GM19395 (cell line): ENCODE measurements at regions not wholly inside any gene's neighbourhood (a gene's known extent, or its start where the extent isn't known, plus 50 kb on each side); places are given as distances from the start of the nearest gene placed in this dataset.

ENCODE experiments used
- ATAC-seq: cut with Tn5 transposase; IDR thresholded peaks from one replicate; pipeline ENCODE4 v1.9.1; 2021; ENCODE audit warnings: mild to moderate bottlenecking, moderate library complexity; ENCODE audit not compliant: unreplicated experiment

GRCh38 chr13:22047082-22047784, 376.4 kb downstream of the FGF9 start:
- no peak for ATAC-seq

- ATAC-seq, result no peak
These were observed 376.9 kb downstream of the FGF9 start for GRCh38 chr13:22047785-22048104.

DNA sequence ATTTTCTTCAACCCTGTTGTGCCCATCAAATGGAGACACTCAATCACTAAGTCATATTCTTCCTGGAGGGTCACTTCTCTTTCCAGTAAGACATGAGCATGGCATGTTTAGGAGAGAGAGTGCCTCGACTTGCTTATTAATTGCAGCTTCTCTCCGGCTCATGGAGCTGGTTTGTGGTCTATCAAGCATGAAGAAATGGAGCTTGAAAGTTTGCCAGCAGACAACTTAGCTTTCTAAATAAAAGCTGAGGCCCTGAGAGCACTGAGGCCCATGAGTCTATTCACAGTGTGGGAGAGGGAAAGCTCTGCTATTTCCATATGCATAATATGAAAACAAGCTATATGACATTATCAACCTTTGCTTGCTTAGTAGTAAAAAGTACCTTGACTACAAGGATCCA, 378.5 kb downstream of the FGF9 start:
- no peak for ATAC-seq

- no peak for ATAC-seq
These were observed 380.2 kb downstream of the FGF9 start for GRCh38 chr13:22050951-22051563.

DNA sequence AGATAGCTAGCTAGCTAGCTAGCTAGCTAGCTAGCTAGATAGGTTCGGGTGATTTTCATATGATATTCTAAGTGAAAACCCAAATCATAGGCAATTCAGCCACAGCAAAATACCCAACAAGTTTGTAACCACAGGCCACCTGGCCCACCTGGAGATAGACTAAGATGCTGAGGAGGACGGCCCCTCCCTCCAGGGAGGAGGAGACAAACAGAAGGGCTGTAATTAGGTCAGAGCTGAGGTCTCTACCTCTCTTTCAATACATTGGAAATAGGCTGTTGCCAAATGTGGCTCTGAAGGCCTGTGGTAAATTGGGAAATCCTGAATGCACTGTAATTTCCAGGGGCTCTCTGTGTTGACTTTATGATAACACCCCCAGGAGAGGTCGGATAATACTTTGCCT, 382.2 kb downstream of the FGF9 start:
- ATAC-seq, result no peak

DNA sequence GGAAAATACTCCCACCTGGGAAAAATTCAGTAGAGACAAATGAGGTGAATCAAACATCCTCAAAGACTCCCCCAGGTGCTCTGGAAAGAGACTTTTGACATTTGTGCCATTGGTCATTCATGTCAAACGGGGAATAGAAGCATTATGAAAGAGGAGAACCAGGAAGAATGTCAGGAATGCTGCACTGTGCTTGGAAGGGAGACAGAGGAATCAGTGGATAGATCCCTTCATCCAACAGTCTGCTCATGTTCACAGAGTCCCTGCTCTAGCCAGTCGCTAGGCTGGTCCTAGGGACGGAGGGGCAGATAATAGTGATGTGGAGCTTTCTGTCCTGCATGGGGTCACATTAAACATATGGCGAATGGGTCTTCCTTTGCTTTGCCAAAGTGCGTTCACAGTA, 384.4 kb downstream of the FGF9 start:
- no peak for ATAC-seq

DNA sequence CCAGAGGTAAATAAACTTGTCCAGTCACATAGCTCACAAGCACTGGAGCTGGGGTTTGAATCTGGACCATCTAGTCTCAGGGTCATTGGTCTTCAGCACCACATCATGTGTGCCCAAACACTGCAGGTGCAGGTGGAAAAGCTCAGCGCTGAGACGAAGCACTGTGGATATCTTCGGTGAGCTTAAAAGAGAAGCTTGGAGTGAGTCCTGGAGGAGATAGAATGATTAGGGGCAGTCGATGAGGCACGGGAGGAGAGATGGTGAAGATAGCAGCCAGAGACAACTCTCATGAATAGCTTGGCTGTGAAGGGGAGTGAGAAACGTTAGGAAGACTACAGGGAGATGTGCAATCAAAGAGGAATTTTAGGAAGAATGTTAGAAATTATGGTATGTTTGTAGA, 389.3 kb downstream of the FGF9 start:
- no peak for ATAC-seq

DNA sequence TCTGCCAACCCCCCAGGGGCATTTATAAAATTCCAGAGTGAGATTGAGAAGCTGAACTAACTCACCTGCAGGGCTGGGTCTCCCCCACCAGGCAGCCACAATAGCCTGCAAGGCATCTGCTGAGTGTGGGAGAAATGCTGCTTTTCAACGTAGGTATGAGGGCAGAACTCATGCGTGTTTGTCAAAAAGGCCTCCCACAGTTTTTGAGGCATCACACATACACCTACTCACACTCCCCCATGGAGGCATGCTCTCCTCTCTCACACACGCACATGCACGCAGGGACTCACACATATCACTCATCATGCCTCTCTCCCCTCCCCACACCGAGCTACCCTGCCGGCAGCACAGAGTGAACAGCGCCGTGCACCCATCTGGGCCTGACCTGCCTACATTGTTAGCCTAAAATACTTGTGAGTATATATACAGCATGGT, 390.5 kb downstream of the FGF9 start:
- ATAC-seq, result peak; percentile 51

DNA sequence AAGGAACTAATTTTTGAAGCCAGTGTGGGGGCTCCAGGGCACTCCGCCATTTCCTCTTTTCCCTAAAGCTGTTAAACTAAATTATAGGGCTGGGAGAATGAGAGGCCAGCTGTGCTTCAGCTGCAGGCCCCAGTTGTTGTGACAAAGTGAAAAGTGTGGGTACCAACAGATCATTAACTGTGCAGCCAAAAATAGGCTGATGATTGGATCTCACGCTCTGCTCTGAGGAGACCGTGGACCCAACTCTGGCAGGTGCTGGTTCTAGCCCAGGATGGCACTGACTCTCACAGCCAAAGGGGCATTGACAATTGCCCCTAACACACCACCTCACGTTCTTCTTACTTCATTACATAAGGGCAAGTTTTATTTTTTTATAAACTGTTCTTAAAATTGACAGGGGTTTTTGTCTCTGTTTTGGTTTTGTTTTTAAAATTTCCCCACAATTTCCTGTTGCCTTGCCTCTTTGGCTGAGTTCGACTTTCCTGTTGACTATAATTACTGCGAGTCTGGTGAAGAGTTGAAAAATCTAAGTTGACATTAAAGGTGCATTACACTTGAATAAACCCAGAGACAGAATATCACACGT, 391.0 kb downstream of the FGF9 start:
- peak; percentile 86 for ATAC-seq

DNA sequence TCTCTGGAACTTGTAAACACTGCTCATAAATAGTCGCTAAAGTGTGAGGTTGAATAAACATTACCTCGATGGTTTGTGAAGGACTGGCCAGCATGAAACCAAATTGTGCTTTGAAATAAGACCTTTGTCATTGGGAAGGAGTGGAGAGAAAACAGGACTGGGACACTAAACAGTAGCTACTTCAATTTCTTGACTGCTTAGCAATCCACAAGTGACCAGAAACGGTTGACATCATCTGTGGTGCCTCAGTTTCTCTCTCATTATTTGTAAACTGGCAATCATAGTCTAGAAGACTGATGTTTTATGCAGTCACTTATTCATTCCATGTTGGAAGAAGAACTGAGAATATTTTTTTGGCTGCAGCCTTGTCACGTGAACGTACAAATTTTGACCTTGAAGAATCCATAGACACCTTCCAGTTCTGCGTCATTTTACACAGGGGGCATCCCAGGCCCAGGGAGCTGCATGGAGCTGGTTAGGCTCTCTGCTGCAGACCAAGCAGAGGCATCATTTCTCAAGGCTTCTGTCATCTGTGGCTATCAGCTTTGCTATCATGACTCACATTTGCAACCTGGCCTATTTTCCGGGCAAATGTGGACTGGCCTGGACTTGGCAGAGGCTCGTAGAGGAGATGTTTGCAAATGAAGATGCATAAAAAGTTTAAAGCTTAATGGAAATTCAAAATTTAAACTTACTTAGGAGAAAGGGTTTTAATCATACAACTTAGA, 391.8 kb downstream of the FGF9 start:
- ATAC-seq, result no peak

- no peak for ATAC-seq
These were observed 392.7 kb downstream of the FGF9 start for GRCh38 chr13:22063416-22064124.

GRCh38 chr13:22064854-22065620, 394.2 kb downstream of the FGF9 start:
- no peak for ATAC-seq

GRCh38 chr13:22073718-22074117, 402.8 kb downstream of the FGF9 start:
- ATAC-seq, result peak; percentile 65

DNA sequence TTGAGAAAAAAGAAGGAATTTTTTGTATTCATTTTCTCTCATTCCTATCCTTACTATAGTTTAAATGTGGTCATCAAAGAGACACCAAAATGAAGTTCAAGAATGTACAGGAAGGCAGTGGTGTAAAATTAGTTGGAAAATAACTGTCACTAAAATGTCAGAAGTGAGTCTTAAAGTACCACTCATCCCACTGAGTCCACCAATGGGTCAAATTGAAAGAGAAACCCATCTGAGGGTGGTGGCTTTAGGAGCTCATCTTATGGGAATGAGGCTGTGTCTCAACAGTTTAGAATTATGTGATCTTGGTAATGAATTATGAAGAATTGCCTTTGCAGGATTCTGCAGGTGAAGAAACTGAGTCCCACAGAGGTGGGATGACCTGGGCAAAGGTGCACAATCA, 403.5 kb downstream of the FGF9 start:
- ATAC-seq, result no peak

DNA sequence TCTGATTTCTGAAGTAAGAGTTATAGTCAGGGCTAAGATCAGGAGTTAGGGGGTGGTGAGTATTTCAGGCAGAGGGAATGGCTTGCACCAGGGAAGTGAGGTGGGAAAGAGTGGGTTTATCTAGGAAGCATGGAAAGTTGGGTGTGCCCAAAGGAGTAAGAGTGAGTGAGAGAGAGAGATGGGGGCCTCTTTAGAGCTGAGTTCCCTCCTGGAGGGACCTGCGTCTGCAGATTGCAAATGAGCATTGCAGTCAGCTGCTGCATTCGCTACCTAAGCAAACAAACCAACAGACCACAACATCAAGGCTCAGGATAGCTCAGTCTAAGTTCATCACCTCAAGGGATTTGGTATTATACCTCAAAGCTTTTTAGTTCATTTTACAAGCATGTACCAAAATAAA, 405.8 kb downstream of the FGF9 start:
- ATAC-seq, result no peak

GRCh38 chr13:22077205-22077683, 406.4 kb downstream of the FGF9 start:
- no peak for ATAC-seq

- ATAC-seq, result no peak
These were observed 406.9 kb downstream of the FGF9 start for GRCh38 chr13:22077764-22078163.

DNA sequence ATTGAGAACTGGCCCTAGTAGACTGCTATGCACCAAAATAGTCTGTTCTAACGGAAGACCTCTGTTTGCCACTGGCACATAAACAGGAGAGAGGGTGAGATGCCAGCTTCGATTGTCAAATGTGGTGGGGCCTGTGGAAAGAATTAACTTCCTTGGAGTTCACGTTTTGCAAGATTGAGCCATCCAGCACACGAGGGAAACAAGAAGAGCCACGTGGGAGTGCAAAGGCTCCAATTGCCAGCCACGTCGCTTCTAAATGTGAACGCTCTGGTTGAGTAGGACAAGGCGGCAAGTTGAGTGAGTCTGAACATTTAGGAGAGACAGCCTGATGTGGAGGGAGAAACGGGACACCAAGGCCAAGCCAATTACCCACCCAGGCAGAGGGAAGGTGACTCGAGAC, 409.1 kb downstream of the FGF9 start:
- no peak for ATAC-seq

DNA sequence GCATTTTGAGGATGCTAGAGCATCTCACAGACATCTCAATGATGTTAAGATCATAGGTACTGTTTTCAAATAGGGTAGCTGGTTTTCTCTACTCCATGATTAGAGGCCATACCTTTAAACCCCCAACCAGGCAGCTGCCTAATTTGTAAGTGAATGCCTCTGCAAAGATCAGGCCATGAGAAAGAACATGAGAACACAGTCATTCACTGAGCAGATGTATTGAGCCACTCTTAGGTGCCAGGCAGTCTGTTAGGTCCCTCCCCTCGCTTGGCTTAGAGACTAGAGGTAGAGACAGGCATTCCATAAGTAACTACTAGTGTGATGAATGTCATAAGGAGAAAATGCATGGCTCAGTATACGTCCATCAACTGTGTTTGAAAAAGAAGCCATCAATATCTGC, 410.0 kb downstream of the FGF9 start:
- ATAC-seq, result no peak

DNA sequence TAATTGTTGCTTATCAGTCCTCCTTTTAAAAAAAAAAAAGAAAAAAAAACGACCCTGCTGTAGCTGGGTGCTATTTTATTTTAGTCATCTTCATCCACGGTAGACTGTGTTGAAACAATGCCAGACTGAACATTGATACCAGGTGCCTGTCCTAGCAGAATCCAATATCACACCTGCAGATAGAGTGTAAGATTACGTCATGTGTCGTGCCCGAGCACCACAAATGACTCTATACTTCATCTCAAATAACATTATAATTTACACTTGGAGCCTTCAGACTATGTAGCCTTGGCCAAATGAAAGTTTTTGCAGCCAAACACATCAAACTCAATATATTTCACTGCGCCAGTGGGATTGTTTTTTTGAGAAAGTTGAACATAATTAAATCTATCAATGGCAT, 410.6 kb downstream of the FGF9 start:
- ATAC-seq, result no peak
